GM19099 (cell line): ENCODE measurements at regions not wholly inside any gene's neighbourhood (a gene's known extent, or its start where the extent isn't known, plus 50 kb on each side); places are given as distances from the start of the nearest gene placed in this dataset.

Experiments used
- POLR2A ChIP-seq: IDR thresholded peaks from 3 replicates; pipeline ENCODE4 v1.6.1; 2011; ENCODE audit warnings: low read depth; ENCODE audit not compliant: insufficient read length; ENCODE audit errors: extremely low read depth

- TF ChIP-seq POLR2A = no peak
Observed at GRCh38 chr2:47315475-47315874, 53.6 kb upstream of the EPCAM start.

- no peak for TF ChIP-seq POLR2A
Observed at GRCh38 chr2:47313728-47314127, 55.4 kb upstream of the EPCAM start.

- no peak for TF ChIP-seq POLR2A
Observed at GRCh38 chr2:47313141-47313691, 55.9 kb upstream of the EPCAM start.

- TF ChIP-seq POLR2A = no peak
Observed at GRCh38 chr2:47312491-47312850, 56.6 kb upstream of the EPCAM start.

GRCh38 chr2:47311764-47312490 is 57.2 kb upstream of the EPCAM start:
- no peak for TF ChIP-seq POLR2A

- TF ChIP-seq POLR2A = peak; percentile 40
Observed at GRCh38 chr2:47310801-47311560, 58.1 kb upstream of the EPCAM start.

GRCh38 chr2:47309952-47310800 is 58.9 kb upstream of the EPCAM start:
- TF ChIP-seq POLR2A = peak; percentile 61

GRCh38 chr2:47309472-47309951 is 59.6 kb upstream of the EPCAM start:
- no peak for TF ChIP-seq POLR2A

- TF ChIP-seq POLR2A = no peak
Observed at GRCh38 chr2:47307066-47307465, 62.0 kb upstream of the EPCAM start.

GRCh38 chr2:47304654-47305053 is 64.5 kb upstream of the EPCAM start:
- no peak for TF ChIP-seq POLR2A

GRCh38 chr2:47303341-47304148 is 65.6 kb upstream of the EPCAM start:
- no peak for TF ChIP-seq POLR2A

- no peak for TF ChIP-seq POLR2A
Observed at GRCh38 chr2:47302308-47302707, 66.8 kb upstream of the EPCAM start.

GRCh38 chr2:47301731-47302130 is 67.4 kb upstream of the EPCAM start:
- no peak for TF ChIP-seq POLR2A

GRCh38 chr2:47301277-47301618 is 67.9 kb upstream of the EPCAM start:
- TF ChIP-seq POLR2A = no peak
